HG03039 (cell line): ENCODE measurements at regions not wholly inside any gene's neighbourhood (a gene's known extent, or its start where the extent isn't known, plus 50 kb on each side); places are given as distances from the start of the nearest gene placed in this dataset.
"Not testable (repeated sequence)": the region's sequence is repeated elsewhere in the genome, so short reads cannot be mapped to it uniquely, and the experiment has no call there.

Source experiments
- ATAC-seq: cut with Tn5 transposase; IDR thresholded peaks from one replicate; pipeline ENCODE4 v1.9.1; 2021; ENCODE audit warnings: mild to moderate bottlenecking, moderate library complexity; ENCODE audit not compliant: unreplicated experiment

- ATAC-seq = no peak
Observed at GRCh38 chr2:55811048-55811447, 112.5 kb downstream of the EFEMP1 start.

DNA sequence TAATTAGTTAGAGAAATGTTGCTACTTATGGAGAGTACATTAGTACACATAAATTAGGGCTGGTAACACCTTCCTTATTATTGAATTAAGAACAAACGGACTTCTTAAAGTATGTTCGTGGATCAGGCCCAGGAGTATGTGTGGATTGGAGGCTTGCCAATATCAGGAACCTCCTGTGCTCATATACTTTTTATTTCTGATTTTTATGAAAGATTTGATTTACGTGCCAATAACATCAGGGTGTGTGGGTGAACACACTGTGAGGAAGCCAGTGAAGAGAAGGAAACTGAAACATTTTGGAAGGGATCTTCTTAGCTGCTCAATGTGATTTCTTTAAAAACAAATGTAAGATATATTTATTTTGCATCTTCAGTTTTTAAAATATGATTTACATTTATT is 113.0 kb downstream of the EFEMP1 start:
- no peak for ATAC-seq

GRCh38 chr2:55809875-55810621 is 113.5 kb downstream of the EFEMP1 start:
- no peak for ATAC-seq

- no peak for ATAC-seq
Observed at GRCh38 chr2:55807900-55808299, 114.3 kb upstream of the PNPT1 start.

- no peak for ATAC-seq
Observed at GRCh38 chr2:55805686-55806085, 112.0 kb upstream of the PNPT1 start.

GRCh38 chr2:55804535-55804934 is 110.9 kb upstream of the PNPT1 start:
- no peak for ATAC-seq

GRCh38 chr2:55802067-55802466 is 108.4 kb upstream of the PNPT1 start:
- no peak for ATAC-seq

DNA sequence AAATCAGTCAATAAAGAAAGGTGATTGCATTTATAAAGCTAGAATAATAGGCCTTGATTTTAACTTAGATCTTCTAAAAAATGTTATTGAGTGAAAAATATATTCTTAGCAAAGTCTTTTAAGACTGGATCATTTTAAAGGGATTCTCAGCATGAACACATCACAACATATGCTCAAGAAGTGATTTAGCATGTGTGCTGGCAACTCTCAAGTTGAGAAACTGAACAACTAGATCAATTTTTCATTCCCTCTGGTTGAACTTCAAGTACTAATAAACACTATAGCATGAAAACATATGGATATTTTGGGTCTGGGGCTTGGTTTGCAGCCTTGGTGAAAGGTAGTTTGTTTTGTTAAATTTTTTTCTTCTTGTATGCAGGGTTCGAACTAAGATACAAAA is 107.8 kb upstream of the PNPT1 start:
- no peak for ATAC-seq

- ATAC-seq = not testable (repeated sequence)
Observed at GRCh38 chr2:55799624-55800023, 106.0 kb upstream of the PNPT1 start.

GRCh38 chr2:55796121-55796520 is 102.5 kb upstream of the PNPT1 start:
- ATAC-seq = no peak

DNA sequence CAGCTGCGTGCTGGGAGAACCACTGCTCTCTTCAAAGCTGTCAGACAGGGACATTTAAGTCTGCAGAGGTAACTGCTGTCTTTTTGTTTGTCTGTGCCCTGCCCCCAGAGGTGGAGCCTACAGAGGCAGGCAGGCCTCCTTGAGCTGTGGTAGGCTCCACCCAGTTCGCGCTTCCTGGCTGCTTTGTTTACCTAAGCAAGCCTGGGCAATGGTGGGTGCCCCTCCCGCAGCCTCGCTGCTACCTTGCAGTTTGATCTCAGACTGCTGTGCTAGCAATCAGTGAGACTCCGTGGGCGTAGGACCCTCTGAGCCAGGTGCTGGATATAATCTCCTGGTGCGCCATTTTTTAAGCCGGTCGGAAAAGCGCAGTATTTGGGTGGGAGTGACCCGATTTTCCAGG is 100.0 kb upstream of the PNPT1 start:
- not testable (repeated sequence) for ATAC-seq

GRCh38 chr2:55786280-55786679 is 92.6 kb upstream of the PNPT1 start:
- ATAC-seq = no peak

- not testable (repeated sequence) for ATAC-seq
Observed at GRCh38 chr2:55783751-55784150, 90.1 kb upstream of the PNPT1 start.

DNA sequence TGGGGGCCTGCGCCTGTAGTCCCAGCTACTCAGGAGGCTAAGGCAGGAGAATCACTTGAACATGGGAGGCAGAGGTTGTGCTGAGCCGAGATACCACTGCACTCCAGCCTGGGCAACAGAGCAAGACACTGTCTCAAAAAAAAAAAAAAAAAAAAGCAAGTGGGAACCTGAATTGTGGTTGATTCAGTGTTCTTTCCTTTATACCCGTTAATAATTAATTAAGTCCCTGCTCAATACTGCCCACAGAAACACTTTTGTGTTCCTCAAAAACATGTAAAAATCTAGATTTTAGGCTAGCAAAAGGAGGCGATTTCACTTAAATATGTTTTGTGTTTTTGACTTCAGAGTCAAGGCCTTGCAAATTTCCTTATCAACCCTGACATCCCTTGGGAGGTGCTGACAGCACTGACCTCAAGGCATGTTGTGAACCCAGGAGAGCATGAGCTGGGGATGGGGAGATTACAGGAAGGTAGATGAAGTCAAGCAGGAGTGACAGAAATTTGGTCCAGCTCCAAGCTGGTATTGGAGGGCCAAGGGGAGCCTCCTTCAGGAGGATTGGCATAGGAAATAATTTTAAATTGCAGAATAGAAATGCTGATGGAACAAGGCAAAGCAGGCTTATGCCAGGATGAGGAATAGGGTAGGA is 89.0 kb upstream of the PNPT1 start:
- ATAC-seq = no peak

DNA sequence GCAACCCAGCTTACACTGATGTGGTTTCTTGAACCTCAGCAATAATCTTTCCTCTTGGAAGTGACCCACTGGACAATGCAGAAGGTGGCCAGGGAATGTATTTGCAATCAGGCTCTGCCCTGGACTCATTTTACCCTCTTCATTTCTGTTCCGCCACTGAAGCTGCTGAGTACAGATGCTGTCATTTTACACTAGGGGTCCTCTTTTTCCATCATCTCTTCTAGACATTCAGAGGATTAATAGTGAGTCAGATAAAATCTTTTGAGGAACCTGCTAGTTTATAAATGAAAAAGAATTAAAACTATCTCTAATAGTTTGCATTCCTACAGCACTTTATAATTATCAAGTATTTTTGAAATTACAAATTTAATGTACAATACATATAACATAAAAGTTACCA is 87.9 kb upstream of the PNPT1 start:
- ATAC-seq = no peak

DNA sequence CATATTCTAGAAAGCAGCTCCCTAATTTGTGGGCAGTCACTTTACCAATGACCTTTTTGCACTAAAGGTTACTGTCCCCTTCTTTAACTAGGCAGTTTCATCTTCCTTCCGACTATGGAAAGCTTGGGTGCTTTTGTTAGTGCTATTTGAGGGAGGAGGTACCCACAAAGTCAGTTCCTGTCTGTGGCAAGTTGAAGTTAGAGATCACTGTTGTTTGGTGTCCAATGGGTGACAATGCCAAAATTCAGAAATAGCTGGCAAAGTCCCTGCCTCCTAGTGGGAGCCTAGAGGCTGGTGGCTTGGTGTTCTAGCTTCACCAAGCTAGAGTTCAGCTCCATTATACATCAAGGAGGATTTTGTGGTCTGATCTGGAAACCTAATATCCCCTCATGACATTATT is 87.1 kb upstream of the PNPT1 start:
- no peak for ATAC-seq

DNA sequence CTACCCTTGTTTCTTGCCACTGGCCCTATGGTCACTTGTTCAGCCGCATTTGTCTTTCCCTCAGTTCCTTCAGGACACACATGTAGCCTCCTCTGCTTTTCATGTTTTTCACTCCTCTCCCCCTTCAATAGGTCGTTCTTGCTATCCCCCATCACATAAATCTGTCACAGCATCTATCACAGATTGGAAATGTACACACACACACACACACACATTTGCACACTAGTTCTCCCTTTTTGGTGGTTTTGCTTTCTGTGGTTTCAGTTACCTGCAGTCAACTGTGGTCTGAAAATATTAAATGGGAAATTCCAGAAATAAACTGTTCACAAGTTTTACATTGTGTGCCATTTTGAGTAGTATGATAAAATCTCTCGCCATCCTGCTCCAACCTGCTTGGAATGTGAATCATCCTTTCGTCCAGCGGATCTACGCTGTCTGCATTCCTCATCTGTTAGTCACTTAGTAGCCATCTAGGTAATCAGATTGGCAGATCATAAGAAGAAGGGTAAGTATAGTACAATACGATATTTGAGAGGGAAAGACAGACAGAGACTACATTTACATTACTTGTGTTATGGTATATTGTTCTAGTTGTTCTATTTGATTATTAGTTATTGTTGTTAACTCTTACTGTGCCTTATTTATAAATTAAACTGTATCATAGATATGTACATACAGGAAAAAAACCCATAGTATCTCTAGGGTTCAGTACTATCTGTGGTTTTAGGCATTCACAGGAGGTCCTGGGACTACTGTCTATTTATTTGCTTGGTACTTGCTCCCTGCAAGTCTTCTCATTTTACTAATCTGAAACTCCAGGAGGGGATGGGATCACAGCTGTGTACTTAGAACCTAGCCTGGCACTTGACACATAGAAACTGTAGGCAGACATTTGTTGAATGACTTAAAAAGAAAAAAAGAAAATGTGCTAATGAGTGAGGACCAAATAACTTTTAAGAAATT is 86.1 kb upstream of the PNPT1 start:
- no peak for ATAC-seq

GRCh38 chr2:55776966-55777365 is 83.3 kb upstream of the PNPT1 start:
- ATAC-seq = no peak

GRCh38 chr2:55776479-55776878 is 82.8 kb upstream of the PNPT1 start:
- ATAC-seq = no peak

- ATAC-seq = no peak
Observed at GRCh38 chr2:55775828-55776227, 82.2 kb upstream of the PNPT1 start.

GRCh38 chr2:55773651-55774050 is 80.0 kb upstream of the PNPT1 start:
- ATAC-seq = not testable (repeated sequence)
